ENCODE measurements at regions not wholly inside any gene's neighbourhood (a gene's known extent, or its start where the extent isn't known, plus 50 kb on each side); places are given as distances from the start of the nearest gene placed in this dataset.

- Histone ChIP-seq H3K4me3 (no peak overlapping the region), H3K4me1 (no peaks in the 10 kb centered on the region), H3K27ac (no peak overlapping the region), H3K27me3 (no peaks in the 10 kb centered on the region), H3K36me3 (replicated peaks in 1 of 2; ENCODE audit: insufficient read depth in 1 of 2, low read depth in 2 of 2) (no peaks in the 10 kb centered on the region), H3K9me3 (no peaks in the 10 kb centered on the region)
- DNase-seq (no peak), ATAC-seq (no peak)
- 69 to 75% methylated on average over 3 of the region's 3 CpGs for WGBS, 2 donors
- intact Hi-C loops (cut with DNase I) = no loop called here
- TF ChIP-seq POLR2A (IDR thresholded peaks at IDR 0.05) = no peak
- TF ChIP-seq CTCF (IDR thresholded peaks at IDR 0.05) = no peak
Observed at GRCh38 chr1:187787736-187788135, 959.0 kb downstream of the PLA2G4A start.

GRCh38 chr1:187788718-187789117 lies 960.0 kb downstream of the PLA2G4A start:
- TF ChIP-seq POLR2A (IDR thresholded peaks at IDR 0.05) (no peak), CTCF (IDR thresholded peaks at IDR 0.05) (no peak)
- WGBS, 2 donors = 78 to 85% methylated on average over 2 of the region's 2 CpGs
- H3K4me1 ChIP-seq = no peaks in the 10 kb centered on the region
- no peaks in the 10 kb centered on the region for H3K36me3 ChIP-seq (replicated peaks in 1 of 2; ENCODE audit: insufficient read depth in 1 of 2, low read depth in 2 of 2)
- H3K9me3 ChIP-seq = no peaks in the 10 kb centered on the region
- no peaks in the 10 kb centered on the region for H3K27me3 ChIP-seq
- intact Hi-C loops (cut with DNase I) = no loop called here
- ATAC-seq = no peak
- no peak overlapping the region for H3K27ac ChIP-seq
- no peak for DNase-seq
- H3K4me3 ChIP-seq = no peak overlapping the region

- Histone ChIP-seq H3K9me3 (no peaks in the 10 kb centered on the region), H3K4me1 (no peaks in the 10 kb centered on the region), H3K27me3 (no peaks in the 10 kb centered on the region), H3K36me3 (replicated peaks in 1 of 2; ENCODE audit: insufficient read depth in 1 of 2, low read depth in 2 of 2) (no peaks in the 10 kb centered on the region), H3K27ac (no peak overlapping the region), H3K4me3 (no peak overlapping the region)
- TF ChIP-seq POLR2A (IDR thresholded peaks at IDR 0.05) (no peak), CTCF (IDR thresholded peaks at IDR 0.05) (no peak)
- intact Hi-C loops (cut with DNase I) = no loop called here
- no peak for ATAC-seq
- DNase-seq = no peak
- 89 to 92% methylated on average over 1 of the region's 1 CpG for WGBS, 2 donors
Observed at GRCh38 chr1:187790724-187791123, 962.0 kb downstream of the PLA2G4A start.

- no peaks in the 10 kb centered on the region for H3K36me3 ChIP-seq (replicated peaks in 1 of 2; ENCODE audit: insufficient read depth in 1 of 2, low read depth in 2 of 2)
- intact Hi-C loops (cut with DNase I) = no loop called here
- no peaks in the 10 kb centered on the region for H3K4me1 ChIP-seq
- 38 to 43% methylated on average over 2 of the region's 2 CpGs for WGBS, 2 donors
- no peak overlapping the region for H3K27ac ChIP-seq
- no peaks in the 10 kb centered on the region for H3K9me3 ChIP-seq
- H3K4me3 ChIP-seq = no peak overlapping the region
- TF ChIP-seq POLR2A (IDR thresholded peaks at IDR 0.05) (no peak), CTCF (IDR thresholded peaks at IDR 0.05) (no peak)
- ATAC-seq = no peak
- H3K27me3 ChIP-seq = no peaks in the 10 kb centered on the region
- no peak for DNase-seq
Observed at GRCh38 chr1:187794561-187794960, 965.8 kb downstream of the PLA2G4A start.

- no peak for DNase-seq
- no peak overlapping the region for H3K4me3 ChIP-seq
- H3K9me3 ChIP-seq = no peaks in the 10 kb centered on the region
- H3K27ac ChIP-seq = no peak overlapping the region
- no peak for ATAC-seq
- intact Hi-C loops (cut with DNase I) = no loop called here
- H3K36me3 ChIP-seq (replicated peaks in 1 of 2; ENCODE audit: insufficient read depth in 1 of 2, low read depth in 2 of 2) = no peaks in the 10 kb centered on the region
- no peaks in the 10 kb centered on the region for H3K27me3 ChIP-seq
- H3K4me1 ChIP-seq = no peaks in the 10 kb centered on the region
- WGBS, 2 donors = 29 to 40% methylated on average over 1 of the region's 1 CpG
- TF ChIP-seq CTCF (IDR thresholded peaks at IDR 0.05) (no peak), POLR2A (IDR thresholded peaks at IDR 0.05) (no peak)
Observed at GRCh38 chr1:187809549-187809948, 980.8 kb downstream of the PLA2G4A start.

Measured in body of pancreas (tissue), 4 donors.